ENCODE measurements at regions not wholly inside any gene's neighbourhood (a gene's known extent, or its start where the extent isn't known, plus 50 kb on each side); places are given as distances from the start of the nearest gene placed in this dataset.

GRCh38 chr5:39605145-39605544 lies 180.4 kb upstream of the DAB2 start:
- H3K4me3 ChIP-seq (replicated peaks in 1 of 2; ENCODE audit: low read depth in 2 of 2, low read length in 2 of 2): no peak overlapping the region
- no peak for TF ChIP-seq CTCF (IDR thresholded peaks at IDR 0.05; ENCODE audit: low read depth, low read length)
- DNase-seq (ENCODE audit: low read depth in 2 of 2): peak in 1 of 2 donors; percentile 31

- DNase-seq (ENCODE audit: low read depth in 2 of 2): peak; percentile 14 to 54
- no peak overlapping the region for H3K4me3 ChIP-seq (replicated peaks in 1 of 2; ENCODE audit: low read depth in 2 of 2, low read length in 2 of 2)
- no peak for TF ChIP-seq CTCF (IDR thresholded peaks at IDR 0.05; ENCODE audit: low read depth, low read length)
These were observed 179.7 kb upstream of the DAB2 start for GRCh38 chr5:39604491-39604890.

GRCh38 chr5:39599721-39600431 lies 175.1 kb upstream of the DAB2 start:
- H3K4me3 ChIP-seq (replicated peaks in 1 of 2; ENCODE audit: low read depth in 2 of 2, low read length in 2 of 2): no peak overlapping the region
- peak; percentile 77 to 91 for DNase-seq (ENCODE audit: low read depth in 2 of 2)
- peak; percentile 54 for TF ChIP-seq CTCF (IDR thresholded peaks at IDR 0.05; ENCODE audit: low read depth, low read length)

- H3K4me3 ChIP-seq (replicated peaks in 1 of 2; ENCODE audit: low read depth in 2 of 2, low read length in 2 of 2): no peak overlapping the region
- no peak for TF ChIP-seq CTCF (IDR thresholded peaks at IDR 0.05; ENCODE audit: low read depth, low read length)
- DNase-seq (ENCODE audit: low read depth in 2 of 2): no peak
These were observed 174.0 kb upstream of the DAB2 start for GRCh38 chr5:39598661-39599248.

- no peak for TF ChIP-seq CTCF (IDR thresholded peaks at IDR 0.05; ENCODE audit: low read depth, low read length)
- no peak overlapping the region for H3K4me3 ChIP-seq (replicated peaks in 1 of 2; ENCODE audit: low read depth in 2 of 2, low read length in 2 of 2)
- DNase-seq (ENCODE audit: low read depth in 2 of 2): no peak
These were observed 163.4 kb upstream of the DAB2 start for GRCh38 chr5:39588179-39588578.

- no peak for DNase-seq (ENCODE audit: low read depth in 2 of 2)
- TF ChIP-seq CTCF (IDR thresholded peaks at IDR 0.05; ENCODE audit: low read depth, low read length): no peak
- no peak overlapping the region for H3K4me3 ChIP-seq (replicated peaks in 1 of 2; ENCODE audit: low read depth in 2 of 2, low read length in 2 of 2)
These were observed 162.9 kb upstream of the DAB2 start for GRCh38 chr5:39587675-39588074.
